ENCODE measurements at regions not wholly inside any gene's neighbourhood (a gene's known extent, or its start where the extent isn't known, plus 50 kb on each side); places are given as distances from the start of the nearest gene placed in this dataset.

- TF ChIP-seq CTCF (IDR thresholded peaks at IDR 0.05) (no peak), EZH2 (IDR thresholded peaks at IDR 0.05) (no peak), EZH2phosphoT487 (IDR thresholded peaks at IDR 0.05) (no peak)
Observed at GRCh38 chr6:122930252-122931180, 65.5 kb upstream of the CLVS2 start.

Data from neural progenitor cell (in vitro differentiated cells).